ENCODE measurements at regions not wholly inside any gene's neighbourhood (a gene's known extent, or its start where the extent isn't known, plus 50 kb on each side); places are given as distances from the start of the nearest gene placed in this dataset.
"Not testable (repeated sequence)": the region's sequence is repeated elsewhere in the genome, so short reads cannot be mapped to it uniquely, and the experiment has no call there.

DNA sequence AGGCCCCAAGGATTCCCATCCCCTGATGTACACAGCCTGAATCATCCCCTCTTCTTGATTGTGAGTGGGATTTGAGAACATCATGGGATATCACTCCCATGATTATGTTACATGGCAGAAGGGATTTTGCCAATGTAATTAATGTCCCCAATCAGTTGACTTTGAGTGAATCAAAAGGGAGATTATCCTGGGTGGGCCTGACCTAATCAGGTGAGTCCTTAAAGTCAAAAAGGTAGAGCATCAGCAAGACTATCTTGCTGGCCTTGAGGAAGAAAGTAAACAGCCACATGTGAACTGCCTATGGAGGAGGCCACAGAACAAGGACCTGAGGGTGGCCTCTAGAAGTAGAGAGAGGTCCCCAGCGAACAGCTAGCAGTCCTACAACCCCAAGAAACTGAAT lies 203.1 kb upstream of the ATP6AP2 start:
- no peaks in the 10 kb centered on the region for H3K36me3 ChIP-seq (ENCODE audit: control insufficient read depth, insufficient read depth, low read length)
- WGBS (ENCODE audit: insufficient coverage, low lambda C conversion rate), result no CpG with 5 or more reads among the region's 1 CpG
- no peaks in the 10 kb centered on the region for H3K27me3 ChIP-seq (ENCODE audit: control insufficient read depth, insufficient read depth, low read length)
- no peak overlapping the region for H3K4me3 ChIP-seq (ENCODE audit: low read length)
- no peak for DNase-seq
- H3K9me3 ChIP-seq (ENCODE audit: control insufficient read depth, low read depth, low read length), result no peaks in the 10 kb centered on the region
- no peaks in the 10 kb centered on the region for H3K4me1 ChIP-seq (ENCODE audit: control insufficient read depth, insufficient read depth, low read length)
- no peak overlapping the region for H3K27ac ChIP-seq (ENCODE audit: low read length)

GRCh38 chrX:40374486-40374885 lies 206.3 kb upstream of the ATP6AP2 start:
- H3K27me3 ChIP-seq (ENCODE audit: control insufficient read depth, insufficient read depth, low read length), result no peaks in the 10 kb centered on the region
- no peak overlapping the region for H3K4me3 ChIP-seq (ENCODE audit: low read length)
- H3K27ac ChIP-seq (ENCODE audit: low read length), result no peak overlapping the region
- H3K36me3 ChIP-seq (ENCODE audit: control insufficient read depth, insufficient read depth, low read length), result no peaks in the 10 kb centered on the region
- no peaks in the 10 kb centered on the region for H3K4me1 ChIP-seq (ENCODE audit: control insufficient read depth, insufficient read depth, low read length)
- H3K9me3 ChIP-seq (ENCODE audit: control insufficient read depth, low read depth, low read length), result no peaks in the 10 kb centered on the region
- no peak for DNase-seq
- no CpG with 5 or more reads among the region's 2 CpGs for WGBS (ENCODE audit: insufficient coverage, low lambda C conversion rate)

DNA sequence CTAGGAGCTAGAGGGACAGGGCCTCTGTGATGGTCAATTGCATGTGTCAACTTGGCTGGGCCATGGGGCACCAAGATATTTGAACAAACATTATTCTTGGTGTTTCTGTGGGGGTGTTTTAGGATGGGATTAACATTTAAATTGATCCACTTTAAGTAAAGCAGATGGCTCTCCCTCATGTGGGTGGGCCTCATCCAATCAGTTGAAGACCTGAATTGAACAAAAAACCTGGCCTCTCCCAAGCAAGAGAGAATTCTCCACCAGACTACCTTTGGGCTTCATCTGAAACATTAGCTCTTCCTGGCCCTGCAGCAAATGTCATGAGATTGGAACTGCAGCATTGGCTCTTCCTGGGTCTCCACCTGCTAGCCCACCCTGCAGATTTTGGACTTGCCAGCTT lies 207.1 kb upstream of the ATP6AP2 start:
- H3K4me1 ChIP-seq (ENCODE audit: control insufficient read depth, insufficient read depth, low read length), result no peaks in the 10 kb centered on the region
- no peak overlapping the region for H3K4me3 ChIP-seq (ENCODE audit: low read length)
- no peaks in the 10 kb centered on the region for H3K27me3 ChIP-seq (ENCODE audit: control insufficient read depth, insufficient read depth, low read length)
- no peaks in the 10 kb centered on the region for H3K9me3 ChIP-seq (ENCODE audit: control insufficient read depth, low read depth, low read length)
- no peak for DNase-seq
- H3K27ac ChIP-seq (ENCODE audit: low read length), result no peak overlapping the region
- no peaks in the 10 kb centered on the region for H3K36me3 ChIP-seq (ENCODE audit: control insufficient read depth, insufficient read depth, low read length)

- H3K4me1 ChIP-seq (ENCODE audit: control insufficient read depth, insufficient read depth, low read length), result no peaks in the 10 kb centered on the region
- H3K36me3 ChIP-seq (ENCODE audit: control insufficient read depth, insufficient read depth, low read length), result no peaks in the 10 kb centered on the region
- no peaks in the 10 kb centered on the region for H3K9me3 ChIP-seq (ENCODE audit: control insufficient read depth, low read depth, low read length)
- no peak overlapping the region for H3K27ac ChIP-seq (ENCODE audit: low read length)
- H3K4me3 ChIP-seq (ENCODE audit: low read length), result no peak overlapping the region
- no CpG with 5 or more reads among the region's 4 CpGs for WGBS (ENCODE audit: insufficient coverage, low lambda C conversion rate)
- DNase-seq, result no peak
- no peaks in the 10 kb centered on the region for H3K27me3 ChIP-seq (ENCODE audit: control insufficient read depth, insufficient read depth, low read length)
Observed at GRCh38 chrX:40373025-40373424, 207.7 kb upstream of the ATP6AP2 start.

GRCh38 chrX:40371376-40371775 lies 209.4 kb upstream of the ATP6AP2 start:
- Histone ChIP-seq H3K4me1 (ENCODE audit: control insufficient read depth, insufficient read depth, low read length) (no peaks in the 10 kb centered on the region), H3K27ac (ENCODE audit: low read length) (no peak overlapping the region), H3K36me3 (ENCODE audit: control insufficient read depth, insufficient read depth, low read length) (no peaks in the 10 kb centered on the region), H3K4me3 (ENCODE audit: low read length) (no peak overlapping the region), H3K27me3 (ENCODE audit: control insufficient read depth, insufficient read depth, low read length) (no peaks in the 10 kb centered on the region), H3K9me3 (ENCODE audit: control insufficient read depth, low read depth, low read length) (no peaks in the 10 kb centered on the region)
- no peak for DNase-seq
- no CpG with 5 or more reads among the region's 6 CpGs for WGBS (ENCODE audit: insufficient coverage, low lambda C conversion rate)

DNA sequence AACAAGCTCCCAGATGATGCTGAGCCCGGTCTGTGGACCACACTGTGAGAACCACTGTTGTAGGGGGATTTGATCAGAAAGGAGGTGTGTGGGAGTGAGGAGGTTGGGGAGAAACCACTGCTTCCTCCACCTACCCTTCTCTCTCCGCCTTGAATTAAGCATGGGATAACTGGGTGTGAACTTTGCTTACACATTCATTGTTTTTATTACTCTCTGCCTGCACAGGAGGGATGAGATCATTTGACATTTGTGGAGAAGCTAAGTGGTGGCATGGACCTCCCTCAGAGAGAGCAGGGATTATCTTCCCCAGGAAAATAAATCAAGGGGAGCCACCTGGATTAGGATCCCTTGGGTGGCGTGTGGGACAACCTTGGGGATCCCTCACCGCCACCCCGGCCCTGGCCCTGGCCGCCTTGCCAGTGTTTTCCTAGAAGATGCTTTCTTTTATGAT lies 212.1 kb upstream of the ATP6AP2 start:
- Histone ChIP-seq H3K27ac (ENCODE audit: low read length) (no peak overlapping the region), H3K4me3 (ENCODE audit: low read length) (no peak overlapping the region), H3K4me1 (ENCODE audit: control insufficient read depth, insufficient read depth, low read length) (no peaks in the 10 kb centered on the region), H3K27me3 (ENCODE audit: control insufficient read depth, insufficient read depth, low read length) (no peaks in the 10 kb centered on the region), H3K9me3 (ENCODE audit: control insufficient read depth, low read depth, low read length) (no peaks in the 10 kb centered on the region), H3K36me3 (ENCODE audit: control insufficient read depth, insufficient read depth, low read length) (no peaks in the 10 kb centered on the region)
- peak in 1 of 2 donors; percentile 33 for DNase-seq
- WGBS (ENCODE audit: insufficient coverage, low lambda C conversion rate), result no CpG with 5 or more reads among the region's 6 CpGs

DNA sequence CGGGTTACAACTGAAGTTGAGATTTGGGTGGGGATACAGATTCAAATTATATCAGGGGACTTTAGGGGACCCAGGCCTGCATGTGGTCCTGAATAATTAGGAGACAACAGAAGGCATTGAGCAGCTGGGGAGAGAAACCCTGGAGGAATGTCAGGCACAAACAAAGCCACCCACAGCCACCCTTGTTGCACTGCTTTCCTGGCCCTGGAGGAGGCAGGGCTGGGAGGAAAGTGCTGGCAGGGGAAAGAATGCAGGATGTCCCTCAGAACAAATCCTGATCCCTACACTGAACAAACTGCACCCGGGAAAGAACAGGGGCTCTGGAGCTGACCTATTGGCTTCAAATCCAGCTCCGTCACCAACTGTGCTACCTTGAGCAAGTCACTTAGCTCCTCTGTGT lies 214.1 kb upstream of the ATP6AP2 start:
- WGBS (ENCODE audit: insufficient coverage, low lambda C conversion rate), result no CpG with 5 or more reads among the region's 3 CpGs
- Histone ChIP-seq H3K27ac (ENCODE audit: low read length) (no peak overlapping the region), H3K27me3 (ENCODE audit: control insufficient read depth, insufficient read depth, low read length) (no peaks in the 10 kb centered on the region), H3K4me3 (ENCODE audit: low read length) (no peak overlapping the region), H3K9me3 (ENCODE audit: control insufficient read depth, low read depth, low read length) (no peaks in the 10 kb centered on the region), H3K36me3 (ENCODE audit: control insufficient read depth, insufficient read depth, low read length) (no peaks in the 10 kb centered on the region), H3K4me1 (ENCODE audit: control insufficient read depth, insufficient read depth, low read length) (no peaks in the 10 kb centered on the region)
- DNase-seq, result no peak

DNA sequence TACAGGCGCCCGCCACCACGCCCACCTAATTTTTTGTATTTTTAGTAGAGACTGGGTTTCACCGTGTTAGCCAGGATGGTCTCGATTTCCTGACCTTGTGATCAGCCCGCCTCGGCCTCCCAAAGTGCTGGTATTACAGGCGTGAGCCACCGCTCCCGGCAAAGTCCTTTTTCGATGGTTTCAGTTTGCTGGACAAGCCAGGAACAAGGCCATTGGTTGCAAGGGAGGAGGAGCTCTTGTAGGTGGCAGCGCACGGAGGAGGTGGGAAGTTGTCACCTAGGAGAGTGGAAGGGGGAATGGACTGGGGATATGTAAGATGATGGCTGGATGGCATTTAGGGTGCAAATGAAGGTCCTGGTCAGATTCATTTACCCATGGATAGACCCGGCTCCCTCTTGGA lies 218.5 kb upstream of the ATP6AP2 start:
- not testable (repeated sequence) for H3K36me3 ChIP-seq (ENCODE audit: control insufficient read depth, insufficient read depth, low read length); H3K27ac ChIP-seq (ENCODE audit: low read length); H3K4me1 ChIP-seq (ENCODE audit: control insufficient read depth, insufficient read depth, low read length); H3K4me3 ChIP-seq (ENCODE audit: low read length); H3K9me3 ChIP-seq (ENCODE audit: control insufficient read depth, low read depth, low read length); H3K27me3 ChIP-seq (ENCODE audit: control insufficient read depth, insufficient read depth, low read length); DNase-seq
- WGBS (ENCODE audit: insufficient coverage, low lambda C conversion rate), result no CpG with 5 or more reads among the region's 14 CpGs

DNA sequence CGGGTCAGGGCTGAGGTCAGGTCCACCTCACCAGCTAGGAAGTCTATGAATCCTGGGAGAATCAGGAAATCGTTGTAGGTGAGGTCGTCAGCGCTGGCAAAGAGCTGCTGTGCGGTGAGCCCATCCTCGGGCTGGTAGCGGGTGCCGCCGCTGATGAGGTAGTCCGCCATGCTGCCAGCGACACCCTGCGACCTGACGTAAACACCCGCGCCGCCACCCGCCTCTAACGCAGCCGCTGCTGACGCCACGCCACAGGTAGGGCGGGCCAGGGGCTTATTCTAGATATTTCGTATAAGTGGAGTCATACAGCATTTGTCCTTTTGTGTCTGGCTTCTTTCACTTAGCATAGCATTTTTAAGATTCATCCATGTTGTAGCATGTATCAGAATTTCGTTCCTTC lies 220.2 kb upstream of the ATP6AP2 start:
- no CpG with 5 or more reads among the region's 24 CpGs for WGBS (ENCODE audit: insufficient coverage, low lambda C conversion rate)
- DNase-seq, result no peak

GRCh38 chrX:40359593-40359992 lies 221.2 kb upstream of the ATP6AP2 start:
- Histone ChIP-seq H3K9me3 (ENCODE audit: control insufficient read depth, low read depth, low read length) (peaks cover 3% of the 10 kb centered on the region), H3K4me1 (ENCODE audit: control insufficient read depth, insufficient read depth, low read length) (no peaks in the 10 kb centered on the region), H3K4me3 (ENCODE audit: low read length) (no peak overlapping the region), H3K36me3 (ENCODE audit: control insufficient read depth, insufficient read depth, low read length) (no peaks in the 10 kb centered on the region), H3K27ac (ENCODE audit: low read length) (no peak overlapping the region), H3K27me3 (ENCODE audit: control insufficient read depth, insufficient read depth, low read length) (no peaks in the 10 kb centered on the region)
- WGBS (ENCODE audit: insufficient coverage, low lambda C conversion rate), result no CpG with 5 or more reads among the region's 17 CpGs
- no peak for DNase-seq

More for the DNA sequence above, 220.2 kb upstream of the ATP6AP2 start:
- Histone ChIP-seq H3K9me3 (ENCODE audit: control insufficient read depth, low read depth, low read length) (peaks cover 3% of the 10 kb centered on the region), H3K27me3 (ENCODE audit: control insufficient read depth, insufficient read depth, low read length) (no peaks in the 10 kb centered on the region), H3K4me3 (ENCODE audit: low read length) (no peak overlapping the region), H3K4me1 (ENCODE audit: control insufficient read depth, insufficient read depth, low read length) (no peaks in the 10 kb centered on the region), H3K27ac (ENCODE audit: low read length) (no peak overlapping the region), H3K36me3 (ENCODE audit: control insufficient read depth, insufficient read depth, low read length) (no peaks in the 10 kb centered on the region)

- Histone ChIP-seq H3K4me1 (ENCODE audit: control insufficient read depth, insufficient read depth, low read length) (no peaks in the 10 kb centered on the region), H3K27me3 (ENCODE audit: control insufficient read depth, insufficient read depth, low read length) (no peaks in the 10 kb centered on the region), H3K4me3 (ENCODE audit: low read length) (no peak overlapping the region), H3K36me3 (ENCODE audit: control insufficient read depth, insufficient read depth, low read length) (no peaks in the 10 kb centered on the region), H3K9me3 (ENCODE audit: control insufficient read depth, low read depth, low read length) (peaks cover 3% of the 10 kb centered on the region), H3K27ac (ENCODE audit: low read length) (no peak overlapping the region)
- no peak for DNase-seq
- no CpG with 5 or more reads among the region's 15 CpGs for WGBS (ENCODE audit: insufficient coverage, low lambda C conversion rate)
Observed at GRCh38 chrX:40358994-40359393, 221.8 kb upstream of the ATP6AP2 start.

Measured in large intestine (tissue), 3 donors.